C4-2B (cell line): ENCODE measurements at regions not wholly inside any gene's neighbourhood (a gene's known extent, or its start where the extent isn't known, plus 50 kb on each side); places are given as distances from the start of the nearest gene placed in this dataset.

Source experiments
- ZFX ChIP-seq: fragments of 450-650 bp; IDR thresholded peaks from 2 replicates; pipeline ENCODE4 v1.6.1; 2017
- TF ChIP-seq, protein P1 (sequence below): fragments of 450-650 bp; conservative IDR thresholded peaks from 2 replicates; pipeline ENCODE4 v1.5.1; 2017; ENCODE audit warnings: mild to moderate bottlenecking

DNA sequence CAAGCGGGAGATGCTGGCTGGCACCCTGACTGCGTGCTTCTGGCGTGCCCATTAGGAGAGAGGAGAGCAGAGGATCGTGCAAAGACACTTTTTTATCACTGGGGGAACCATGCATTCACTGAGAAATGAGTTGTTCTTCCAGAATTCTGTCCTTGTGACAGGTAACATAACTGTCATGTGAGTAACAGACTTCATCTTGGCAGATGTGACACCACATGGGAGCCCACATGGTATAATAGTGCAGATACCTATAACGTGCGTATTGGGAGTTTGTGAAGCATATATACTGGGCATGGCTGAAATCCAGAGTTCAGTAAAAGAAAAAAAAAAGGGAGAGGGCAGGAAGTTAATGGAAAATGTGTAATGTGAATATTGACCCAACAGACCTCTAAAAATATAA lies 159.6 kb upstream of the BACE2 start:
- TF ChIP-seq, protein P1, sequence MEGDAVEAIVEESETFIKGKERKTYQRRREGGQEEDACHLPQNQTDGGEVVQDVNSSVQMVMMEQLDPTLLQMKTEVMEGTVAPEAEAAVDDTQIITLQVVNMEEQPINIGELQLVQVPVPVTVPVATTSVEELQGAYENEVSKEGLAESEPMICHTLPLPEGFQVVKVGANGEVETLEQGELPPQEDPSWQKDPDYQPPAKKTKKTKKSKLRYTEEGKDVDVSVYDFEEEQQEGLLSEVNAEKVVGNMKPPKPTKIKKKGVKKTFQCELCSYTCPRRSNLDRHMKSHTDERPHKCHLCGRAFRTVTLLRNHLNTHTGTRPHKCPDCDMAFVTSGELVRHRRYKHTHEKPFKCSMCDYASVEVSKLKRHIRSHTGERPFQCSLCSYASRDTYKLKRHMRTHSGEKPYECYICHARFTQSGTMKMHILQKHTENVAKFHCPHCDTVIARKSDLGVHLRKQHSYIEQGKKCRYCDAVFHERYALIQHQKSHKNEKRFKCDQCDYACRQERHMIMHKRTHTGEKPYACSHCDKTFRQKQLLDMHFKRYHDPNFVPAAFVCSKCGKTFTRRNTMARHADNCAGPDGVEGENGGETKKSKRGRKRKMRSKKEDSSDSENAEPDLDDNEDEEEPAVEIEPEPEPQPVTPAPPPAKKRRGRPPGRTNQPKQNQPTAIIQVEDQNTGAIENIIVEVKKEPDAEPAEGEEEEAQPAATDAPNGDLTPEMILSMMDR: no peak
- TF ChIP-seq ZFX: no peak
